HepG2 (cell line): ENCODE measurements at regions not wholly inside any gene's neighbourhood (a gene's known extent, or its start where the extent isn't known, plus 50 kb on each side); places are given as distances from the start of the nearest gene placed in this dataset.
A peak's percentile ranks its signal among the peaks of the same experiment; 100 is the strongest.

Source experiments
- HMG20A ChIP-seq: IDR thresholded peaks from 2 replicates; pipeline ENCODE4 v1.6.1; 2016; ENCODE audit warnings: borderline replicate concordance
- NCOR1 ChIP-seq: fragments of 200-600 bp; sonication (generic); IDR thresholded peaks from 2 replicates; pipeline ENCODE4 v1.7.0; 2017; ENCODE audit warnings: antibody characterized with exemption, low read length, borderline replicate concordance
- POLR2AphosphoS2 ChIP-seq: IDR thresholded peaks from 2 replicates; pipeline ENCODE4 v1.6.1; 2011; ENCODE audit warnings: low read depth, low read length, improper control_type of control experiment
- SNRNP70 ChIP-seq: fragments of 200-400 bp; formaldehyde crosslinking; IDR thresholded peaks from 2 replicates; pipeline ENCODE4 v1.6.1; 2017; ENCODE audit warnings: mild to moderate bottlenecking, low read depth, low read length, moderate library complexity
- ZNF800 ChIP-seq: sonication (generic); formaldehyde crosslinking; IDR thresholded peaks from 2 replicates; pipeline ENCODE4 v1.4.0; 2020; ENCODE audit warnings: missing genetic modification reagents
- TF ChIP-seq, protein P1 (sequence below): sonication (generic); formaldehyde crosslinking; IDR thresholded peaks from 2 replicates; pipeline ENCODE4 v1.5.1; 2020; ENCODE audit warnings: mild to moderate bottlenecking, missing genetic modification reagents, borderline replicate concordance

GRCh38 chr10:86601956-86602602 lies 52.3 kb upstream of the OPN4 start (continued):
- TF ChIP-seq, protein P1, sequence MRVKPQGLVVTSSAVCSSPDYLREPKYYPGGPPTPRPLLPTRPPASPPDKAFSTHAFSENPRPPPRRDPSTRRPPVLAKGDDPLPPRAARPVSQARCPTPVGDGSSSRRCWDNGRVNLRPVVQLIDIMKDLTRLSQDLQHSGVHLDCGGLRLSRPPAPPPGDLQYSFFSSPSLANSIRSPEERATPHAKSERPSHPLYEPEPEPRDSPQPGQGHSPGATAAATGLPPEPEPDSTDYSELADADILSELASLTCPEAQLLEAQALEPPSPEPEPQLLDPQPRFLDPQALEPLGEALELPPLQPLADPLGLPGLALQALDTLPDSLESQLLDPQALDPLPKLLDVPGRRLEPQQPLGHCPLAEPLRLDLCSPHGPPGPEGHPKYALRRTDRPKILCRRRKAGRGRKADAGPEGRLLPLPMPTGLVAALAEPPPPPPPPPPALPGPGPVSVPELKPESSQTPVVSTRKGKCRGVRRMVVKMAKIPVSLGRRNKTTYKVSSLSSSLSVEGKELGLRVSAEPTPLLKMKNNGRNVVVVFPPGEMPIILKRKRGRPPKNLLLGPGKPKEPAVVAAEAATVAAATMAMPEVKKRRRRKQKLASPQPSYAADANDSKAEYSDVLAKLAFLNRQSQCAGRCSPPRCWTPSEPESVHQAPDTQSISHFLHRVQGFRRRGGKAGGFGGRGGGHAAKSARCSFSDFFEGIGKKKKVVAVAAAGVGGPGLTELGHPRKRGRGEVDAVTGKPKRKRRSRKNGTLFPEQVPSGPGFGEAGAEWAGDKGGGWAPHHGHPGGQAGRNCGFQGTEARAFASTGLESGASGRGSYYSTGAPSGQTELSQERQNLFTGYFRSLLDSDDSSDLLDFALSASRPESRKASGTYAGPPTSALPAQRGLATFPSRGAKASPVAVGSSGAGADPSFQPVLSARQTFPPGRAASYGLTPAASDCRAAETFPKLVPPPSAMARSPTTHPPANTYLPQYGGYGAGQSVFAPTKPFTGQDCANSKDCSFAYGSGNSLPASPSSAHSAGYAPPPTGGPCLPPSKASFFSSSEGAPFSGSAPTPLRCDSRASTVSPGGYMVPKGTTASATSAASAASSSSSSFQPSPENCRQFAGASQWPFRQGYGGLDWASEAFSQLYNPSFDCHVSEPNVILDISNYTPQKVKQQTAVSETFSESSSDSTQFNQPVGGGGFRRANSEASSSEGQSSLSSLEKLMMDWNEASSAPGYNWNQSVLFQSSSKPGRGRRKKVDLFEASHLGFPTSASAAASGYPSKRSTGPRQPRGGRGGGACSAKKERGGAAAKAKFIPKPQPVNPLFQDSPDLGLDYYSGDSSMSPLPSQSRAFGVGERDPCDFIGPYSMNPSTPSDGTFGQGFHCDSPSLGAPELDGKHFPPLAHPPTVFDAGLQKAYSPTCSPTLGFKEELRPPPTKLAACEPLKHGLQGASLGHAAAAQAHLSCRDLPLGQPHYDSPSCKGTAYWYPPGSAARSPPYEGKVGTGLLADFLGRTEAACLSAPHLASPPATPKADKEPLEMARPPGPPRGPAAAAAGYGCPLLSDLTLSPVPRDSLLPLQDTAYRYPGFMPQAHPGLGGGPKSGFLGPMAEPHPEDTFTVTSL (CRISPR knock-in tag): peak; percentile 63; the same call in 1 of the 2 replicates
- TF ChIP-seq SNRNP70: no peak
- TF ChIP-seq HMG20A (CRISPR knock-in tag): 0 out of 2 replicates have a peak, but pooled peaks have one; percentile 24
- peak; percentile 34; the same call in 1 of the 2 replicates for TF ChIP-seq NCOR1
- no peak for TF ChIP-seq ZNF800 (CRISPR knock-in tag)
- no peak for TF ChIP-seq POLR2AphosphoS2
